Smooth muscle cell (in vitro differentiated cells): ENCODE measurements at regions not wholly inside any gene's neighbourhood (a gene's known extent, or its start where the extent isn't known, plus 50 kb on each side); places are given as distances from the start of the nearest gene placed in this dataset.

Source experiments
- DNase-seq: peaks from one replicate; lab custom pipeline; 2025; ENCODE audit not compliant: unreplicated experiment; lab: John Stamatoyannopoulos, UW
- H2AFZ ChIP-seq: fragments of 200-600 bp; sonication (generic); 2 replicates; pipeline ENCODE4 v1.6.0; 2016; ENCODE audit warnings: antibody characterized with exemption, low read depth, mild to moderate bottlenecking
- H3F3A ChIP-seq: fragments of 200-600 bp; sonication (generic); 2 replicates; pipeline ENCODE4 v1.6.0; 2017; ENCODE audit warnings: antibody characterized with exemption, low read depth
- H3K27ac ChIP-seq: fragments of 200-600 bp; sonication (generic); 2 replicates; pipeline ENCODE4 v1.5.1; 2016; ENCODE audit warnings: low read depth, mild to moderate bottlenecking
- H3K27me3 ChIP-seq: fragments of 200-600 bp; sonication (generic); 2 replicates; pipeline ENCODE4 v1.6.1; 2016; ENCODE audit warnings: low read depth, mild to moderate bottlenecking
- H3K36me3 ChIP-seq: fragments of 200-600 bp; sonication (generic); 2 replicates; pipeline ENCODE4 v1.5.1; 2016; ENCODE audit warnings: low read depth
- H3K4me1 ChIP-seq: fragments of 200-600 bp; sonication (generic); 2 replicates; pipeline ENCODE4 v1.5.1; 2016; ENCODE audit warnings: low read depth
- H3K4me2 ChIP-seq: fragments of 200-600 bp; sonication (generic); 2 replicates; pipeline ENCODE4 v1.6.0; 2016; ENCODE audit warnings: mild to moderate bottlenecking
- H3K4me3 ChIP-seq: fragments of 200-600 bp; sonication (generic); 2 replicates; pipeline ENCODE4 v1.5.1; 2016; ENCODE audit warnings: mild to moderate bottlenecking
- H3K79me2 ChIP-seq: fragments of 200-600 bp; sonication (generic); 2 replicates; pipeline ENCODE4 v1.6.0; 2016; ENCODE audit warnings: low read depth, mild to moderate bottlenecking
- H3K9ac ChIP-seq: fragments of 200-600 bp; sonication (generic); 2 replicates; pipeline ENCODE4 v1.6.0; 2016; ENCODE audit warnings: low read depth
- H3K9me3 ChIP-seq: fragments of 200-600 bp; sonication (generic); replicated peaks from 2 replicates; pipeline ENCODE4 v1.5.1; 2016; ENCODE audit warnings: low read depth
- H4K20me1 ChIP-seq: fragments of 200-600 bp; sonication (generic); 2 replicates; pipeline ENCODE4 v1.6.0; 2016; ENCODE audit warnings: low read depth
- CTCF ChIP-seq: fragments of 200-600 bp; sonication (generic); IDR thresholded peaks from 2 replicates; pipeline ENCODE4 v1.5.1; 2017; ENCODE audit warnings: borderline replicate concordance, mild to moderate bottlenecking, antibody characterized with exemption; ENCODE audit not compliant: insufficient read depth, poor library complexity, severe bottlenecking
- WGBS: methylation state at CpG from one replicate; pipeline ENCODE4 v1.1.7; 2016; ENCODE audit warnings: low lambda C conversion rate; 5-methylcytosine and 5-hydroxymethylcytosine counted together

- no peaks in the 10 kb centered on the region for H3F3A ChIP-seq
- H2AFZ ChIP-seq: no peak overlapping the region
- no peak overlapping the region for H3K4me2 ChIP-seq
- WGBS: 93% methylated on average over 4 of the region's 4 CpGs
- no peak for TF ChIP-seq CTCF
- H3K79me2 ChIP-seq: no peaks in the 10 kb centered on the region
- H3K4me1 ChIP-seq: no peaks in the 10 kb centered on the region
- no peak for DNase-seq
- no peaks in the 10 kb centered on the region for H3K27me3 ChIP-seq
- H3K4me3 ChIP-seq: no peak overlapping the region
- H4K20me1 ChIP-seq: no peaks in the 10 kb centered on the region
- no peak overlapping the region for H3K9ac ChIP-seq
- no peak overlapping the region for H3K27ac ChIP-seq
- H3K36me3 ChIP-seq: no peaks in the 10 kb centered on the region
- no peaks in the 10 kb centered on the region for H3K9me3 ChIP-seq
Measured at GRCh38 chr7:20861468-20861867, 74.8 kb upstream of the SP8 start.

- no peak overlapping the region for H2AFZ ChIP-seq
- H3K4me3 ChIP-seq: no peak overlapping the region
- H3K36me3 ChIP-seq: no peaks in the 10 kb centered on the region
- H4K20me1 ChIP-seq: no peaks in the 10 kb centered on the region
- 89% methylated on average over 4 of the region's 4 CpGs for WGBS
- no peaks in the 10 kb centered on the region for H3K79me2 ChIP-seq
- no peak overlapping the region for H3K9ac ChIP-seq
- no peaks in the 10 kb centered on the region for H3K27me3 ChIP-seq
- no peak for DNase-seq
- no peak overlapping the region for H3K4me2 ChIP-seq
- TF ChIP-seq CTCF: no peak
- H3K27ac ChIP-seq: no peak overlapping the region
- H3K4me1 ChIP-seq: no peaks in the 10 kb centered on the region
- H3K9me3 ChIP-seq: no peaks in the 10 kb centered on the region
- H3F3A ChIP-seq: no peaks in the 10 kb centered on the region
Measured at GRCh38 chr7:20862554-20862953, 75.9 kb upstream of the SP8 start.

GRCh38 chr7:20864221-20864620 lies 77.5 kb upstream of the SP8 start:
- Histone ChIP-seq H3K27ac (no peak overlapping the region), H3K27me3 (no peaks in the 10 kb centered on the region), H3K4me3 (no peak overlapping the region), H3K36me3 (no peaks in the 10 kb centered on the region), H2AFZ (no peak overlapping the region), H3F3A (no peaks in the 10 kb centered on the region), H3K9ac (no peak overlapping the region), H3K4me2 (no peak overlapping the region), H3K79me2 (no peaks in the 10 kb centered on the region), H3K9me3 (no peaks in the 10 kb centered on the region), H3K4me1 (no peaks in the 10 kb centered on the region), H4K20me1 (no peaks in the 10 kb centered on the region)
- DNase-seq: no peak
- no peak for TF ChIP-seq CTCF
- 93% methylated on average over 3 of the region's 3 CpGs for WGBS

GRCh38 chr7:20865684-20866083 lies 79.0 kb upstream of the SP8 start:
- Histone ChIP-seq H3F3A (no peaks in the 10 kb centered on the region), H3K4me1 (no peaks in the 10 kb centered on the region), H4K20me1 (no peaks in the 10 kb centered on the region), H3K27me3 (no peaks in the 10 kb centered on the region), H3K79me2 (no peaks in the 10 kb centered on the region), H3K4me3 (no peak overlapping the region), H3K36me3 (no peaks in the 10 kb centered on the region), H3K4me2 (no peak overlapping the region), H3K9ac (no peak overlapping the region), H3K27ac (no peak overlapping the region), H2AFZ (no peak overlapping the region), H3K9me3 (no peaks in the 10 kb centered on the region)
- WGBS: 69% methylated on average over 6 of the region's 6 CpGs
- TF ChIP-seq CTCF: no peak
- no peak for DNase-seq
